Caco-2 (cell line): ENCODE measurements at regions not wholly inside any gene's neighbourhood (a gene's known extent, or its start where the extent isn't known, plus 50 kb on each side); places are given as distances from the start of the nearest gene placed in this dataset.

Experiments
- BruUV-seq: library from RNA; stranded (reverse); fragments of 400-500 nt; replicated peaks from 2 replicates; lab custom pipeline; 2021; lab: Mats Ljungman, UMichigan
- CTCF ChIA-PET: fragments of 300-600 bp; sonication (Branson Sonifier 250); formaldehyde crosslinking; loops from one replicate; lab custom pipeline; 2022; ENCODE audit warnings: antibody characterized with exemption; lab: Charles Lee
- POLR2A ChIA-PET: fragments of 300-600 bp; sonication (Branson Sonifier 250); formaldehyde crosslinking; loops from one replicate; lab custom pipeline; 2022; ENCODE audit warnings: antibody characterized with exemption; lab: Charles Lee
- DNase-seq, 2 experiments: peaks; one replicate each; pipeline versions ENCODE4 v3.0.0 to v3.0.0-alpha.2; 2020 to 2022
- H3K27me3 ChIP-seq: replicated peaks from 2 replicates; pipeline ENCODE4 v1.6.0; 2011; ENCODE audit warnings: low read length; ENCODE audit not compliant: control insufficient read depth, insufficient read depth
- H3K36me3 ChIP-seq: 2 replicates; pipeline ENCODE4 v1.5.1; 2011; ENCODE audit warnings: low read length; ENCODE audit not compliant: control insufficient read depth, insufficient read depth
- H3K4me1 ChIP-seq: fragments of 250-450 bp; sonication (Bioruptor Pico); 2 replicates; pipeline ENCODE4 v1.5.1; 2020; ENCODE audit warnings: mild to moderate bottlenecking
- H3K4me3 ChIP-seq: 2 replicates; pipeline ENCODE4 v1.5.1; 2011; ENCODE audit warnings: low read depth, mild to moderate bottlenecking, control low read depth, low read length
- H3K9me3 ChIP-seq: fragments of 250-450 bp; sonication (Bioruptor Pico); 2 replicates; pipeline ENCODE4 v1.5.1; 2020; ENCODE audit warnings: mild to moderate bottlenecking, moderate library complexity
- H3K27ac Mint-ChIP-seq: one replicate; pipeline ENCODE4 v1.8.0; 2022; ENCODE audit warnings: mixed read lengths; ENCODE audit not compliant: unreplicated experiment
- H3K27me3 Mint-ChIP-seq: one replicate; pipeline ENCODE4 v1.8.0; 2022; ENCODE audit warnings: mixed read lengths; ENCODE audit not compliant: insufficient read depth, unreplicated experiment
- H3K36me3 Mint-ChIP-seq: one replicate; pipeline ENCODE4 v1.8.0; 2022; ENCODE audit warnings: mild to moderate bottlenecking, mixed read lengths; ENCODE audit not compliant: insufficient read depth, unreplicated experiment
- H3K4me1 Mint-ChIP-seq: one replicate; pipeline ENCODE4 v1.8.0; 2022; ENCODE audit warnings: low read depth, mixed read lengths; ENCODE audit not compliant: unreplicated experiment
- H3K4me3 Mint-ChIP-seq: one replicate; pipeline ENCODE4 v1.8.0; 2022; ENCODE audit warnings: mild to moderate bottlenecking, moderate library complexity, mixed read lengths; ENCODE audit not compliant: unreplicated experiment
- H3K9me3 Mint-ChIP-seq: one replicate; pipeline ENCODE4 v1.8.0; 2022; ENCODE audit warnings: mixed read lengths; ENCODE audit not compliant: unreplicated experiment
- intact Hi-C: fragments of 100-400 bp; cut with micrococcal nuclease; formaldehyde crosslinking; loops from one replicate; pipeline ENCODE4 v1.10.0; 2022; ENCODE audit not compliant: unreplicated experiment
- TF ChIP-seq, protein P1 (sequence below), 2 experiments: fragments of 200-600 bp in 1 of 2; IDR thresholded peaks; 1 replicate in 1 of 2; 2 replicates in 1 of 2; pipeline versions ENCODE4 v1.5.1 to v1.8.0; 2011 to 2022; ENCODE audit warnings: antibody characterized with exemption in 1 of 2, control low read depth in 1 of 2, inconsistent platforms in 1 of 2, low read depth in 1 of 2, low read length in 1 of 2, mild to moderate bottlenecking in 1 of 2, moderate library complexity in 1 of 2; ENCODE audit not compliant: insufficient read depth in 1 of 2, severe bottlenecking in 1 of 2, unreplicated experiment in 1 of 2

DNA sequence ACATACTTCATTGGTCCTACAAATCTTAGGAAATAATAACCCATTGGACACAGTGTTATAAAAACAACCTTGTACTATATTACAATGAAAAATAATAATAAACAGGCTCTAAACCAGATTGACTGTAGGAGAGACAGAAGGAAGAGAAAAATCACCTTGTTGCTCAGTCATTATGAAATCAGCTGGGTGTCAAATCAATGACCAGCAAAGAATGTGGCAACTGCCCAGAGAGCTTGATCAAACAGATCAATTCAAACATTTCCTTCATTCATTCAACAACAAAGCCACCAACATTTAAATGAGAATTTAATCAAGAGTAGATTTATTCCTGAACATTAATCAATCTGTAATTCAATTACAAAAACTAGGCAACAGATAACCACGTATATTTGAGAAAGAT is 671.9 kb upstream of the CHAC2 start:
- peaks cover 13% of the 10 kb centered on the region for H3K4me1 ChIP-seq
- H3K27me3 ChIP-seq = no peaks in the 10 kb centered on the region
- Mint-ChIP-seq H3K27ac (no peak overlapping the region), H3K27me3 (no peaks in the 10 kb centered on the region), H3K36me3 (no peaks in the 10 kb centered on the region), H3K4me3 (no peak overlapping the region), H3K9me3 (no peaks in the 10 kb centered on the region), H3K4me1 (peaks cover 7% of the 10 kb centered on the region)
- no peak for DNase-seq
- TF ChIP-seq, protein P1, sequence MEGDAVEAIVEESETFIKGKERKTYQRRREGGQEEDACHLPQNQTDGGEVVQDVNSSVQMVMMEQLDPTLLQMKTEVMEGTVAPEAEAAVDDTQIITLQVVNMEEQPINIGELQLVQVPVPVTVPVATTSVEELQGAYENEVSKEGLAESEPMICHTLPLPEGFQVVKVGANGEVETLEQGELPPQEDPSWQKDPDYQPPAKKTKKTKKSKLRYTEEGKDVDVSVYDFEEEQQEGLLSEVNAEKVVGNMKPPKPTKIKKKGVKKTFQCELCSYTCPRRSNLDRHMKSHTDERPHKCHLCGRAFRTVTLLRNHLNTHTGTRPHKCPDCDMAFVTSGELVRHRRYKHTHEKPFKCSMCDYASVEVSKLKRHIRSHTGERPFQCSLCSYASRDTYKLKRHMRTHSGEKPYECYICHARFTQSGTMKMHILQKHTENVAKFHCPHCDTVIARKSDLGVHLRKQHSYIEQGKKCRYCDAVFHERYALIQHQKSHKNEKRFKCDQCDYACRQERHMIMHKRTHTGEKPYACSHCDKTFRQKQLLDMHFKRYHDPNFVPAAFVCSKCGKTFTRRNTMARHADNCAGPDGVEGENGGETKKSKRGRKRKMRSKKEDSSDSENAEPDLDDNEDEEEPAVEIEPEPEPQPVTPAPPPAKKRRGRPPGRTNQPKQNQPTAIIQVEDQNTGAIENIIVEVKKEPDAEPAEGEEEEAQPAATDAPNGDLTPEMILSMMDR (IDR thresholded peaks at IDR 0.05; ENCODE audit: insufficient read depth in 1 of 2, low read depth in 1 of 2, low read length in 1 of 2, severe bottlenecking in 1 of 2, unreplicated experiment in 1 of 2) = no peak
- BruUV-seq = no TSS peak
- no peaks in the 10 kb centered on the region for H3K9me3 ChIP-seq
- H3K4me3 ChIP-seq = no peak overlapping the region
- H3K36me3 ChIP-seq = no peaks in the 10 kb centered on the region
- intact Hi-C loops = no loop called here
- CTCF ChIA-PET = no interaction called here
- POLR2A ChIA-PET = no interaction called here

DNA sequence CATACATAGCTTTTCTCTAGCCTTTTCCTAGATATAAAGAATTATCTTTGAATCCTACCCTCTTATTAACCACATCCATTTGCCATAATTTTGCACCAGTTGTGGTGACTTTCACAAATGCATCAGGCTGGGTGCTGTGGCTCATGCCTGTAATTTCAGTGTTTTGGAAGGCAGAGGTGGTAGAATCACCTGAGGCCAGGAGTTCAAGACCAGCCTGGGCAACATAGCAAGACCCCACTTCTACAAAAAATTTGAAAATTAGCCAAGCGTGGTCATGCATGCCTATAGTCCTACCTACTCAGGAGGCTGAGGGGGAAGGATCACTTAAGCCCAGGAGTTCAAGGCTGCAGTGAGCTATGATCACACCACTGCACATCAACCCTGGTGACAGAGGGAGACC is 672.4 kb upstream of the CHAC2 start:
- H3K27me3 Mint-ChIP-seq = no peaks in the 10 kb centered on the region
- no peaks in the 10 kb centered on the region for H3K36me3 Mint-ChIP-seq
- no peak overlapping the region for H3K4me3 ChIP-seq
- H3K9me3 ChIP-seq = no peaks in the 10 kb centered on the region
- peaks cover 7% of the 10 kb centered on the region for H3K4me1 Mint-ChIP-seq
- intact Hi-C loops = no loop called here
- H3K27ac Mint-ChIP-seq = no peak overlapping the region
- H3K9me3 Mint-ChIP-seq = peaks cover 4% of the 10 kb centered on the region
- TF ChIP-seq, protein P1 (IDR thresholded peaks at IDR 0.05; ENCODE audit: insufficient read depth in 1 of 2, low read depth in 1 of 2, low read length in 1 of 2, severe bottlenecking in 1 of 2, unreplicated experiment in 1 of 2) = no peak
- ChIA-PET CTCF (no interaction called here), POLR2A (no interaction called here)
- H3K4me3 Mint-ChIP-seq = no peak overlapping the region
- BruUV-seq = no TSS peak
- H3K4me1 ChIP-seq = peaks cover 13% of the 10 kb centered on the region
- DNase-seq = no peak
- no peaks in the 10 kb centered on the region for H3K36me3 ChIP-seq
- no peaks in the 10 kb centered on the region for H3K27me3 ChIP-seq

DNA sequence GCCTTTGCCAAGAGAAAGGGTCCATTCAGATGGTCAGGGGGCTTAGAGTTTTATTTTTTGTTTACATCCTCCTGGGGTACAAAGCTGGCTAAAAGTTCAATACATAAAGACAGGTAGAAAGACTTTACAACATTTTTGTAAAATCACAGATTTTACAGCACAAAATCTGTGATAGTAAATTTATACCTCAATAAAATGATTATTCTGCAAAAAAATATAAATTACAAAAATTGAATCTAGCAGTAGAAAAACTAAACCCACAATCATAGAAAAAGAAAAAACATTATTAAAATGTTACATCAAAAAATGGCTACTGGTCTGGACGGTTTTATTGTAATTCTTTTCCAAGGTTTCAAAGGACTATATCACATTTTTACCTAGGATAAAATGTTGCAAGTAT is 674.2 kb upstream of the CHAC2 start:
- no peak overlapping the region for H3K4me3 Mint-ChIP-seq
- no peaks in the 10 kb centered on the region for H3K27me3 ChIP-seq
- H3K4me3 ChIP-seq = no peak overlapping the region
- H3K4me1 ChIP-seq = peaks cover 2% of the 10 kb centered on the region; the same call in 1 of the 2 replicates
- BruUV-seq = no TSS peak
- H3K9me3 ChIP-seq = no peaks in the 10 kb centered on the region
- no peak overlapping the region for H3K27ac Mint-ChIP-seq
- no peak for DNase-seq
- no peaks in the 10 kb centered on the region for H3K36me3 ChIP-seq
- TF ChIP-seq, protein P1 (IDR thresholded peaks at IDR 0.05; ENCODE audit: insufficient read depth in 1 of 2, low read depth in 1 of 2, low read length in 1 of 2, severe bottlenecking in 1 of 2, unreplicated experiment in 1 of 2) = no peak
- intact Hi-C loops = no loop called here
- H3K4me1 Mint-ChIP-seq = peaks cover 3% of the 10 kb centered on the region
- ChIA-PET CTCF (no interaction called here), POLR2A (no interaction called here)
- no peaks in the 10 kb centered on the region for H3K36me3 Mint-ChIP-seq
- H3K9me3 Mint-ChIP-seq = peaks cover 9% of the 10 kb centered on the region
- no peaks in the 10 kb centered on the region for H3K27me3 Mint-ChIP-seq
